ENCODE measurements at regions not wholly inside any gene's neighbourhood (a gene's known extent, or its start where the extent isn't known, plus 50 kb on each side); places are given as distances from the start of the nearest gene placed in this dataset.
"Not testable (repeated sequence)": the region's sequence is repeated elsewhere in the genome, so short reads cannot be mapped to it uniquely, and the experiment has no call there.

DNA sequence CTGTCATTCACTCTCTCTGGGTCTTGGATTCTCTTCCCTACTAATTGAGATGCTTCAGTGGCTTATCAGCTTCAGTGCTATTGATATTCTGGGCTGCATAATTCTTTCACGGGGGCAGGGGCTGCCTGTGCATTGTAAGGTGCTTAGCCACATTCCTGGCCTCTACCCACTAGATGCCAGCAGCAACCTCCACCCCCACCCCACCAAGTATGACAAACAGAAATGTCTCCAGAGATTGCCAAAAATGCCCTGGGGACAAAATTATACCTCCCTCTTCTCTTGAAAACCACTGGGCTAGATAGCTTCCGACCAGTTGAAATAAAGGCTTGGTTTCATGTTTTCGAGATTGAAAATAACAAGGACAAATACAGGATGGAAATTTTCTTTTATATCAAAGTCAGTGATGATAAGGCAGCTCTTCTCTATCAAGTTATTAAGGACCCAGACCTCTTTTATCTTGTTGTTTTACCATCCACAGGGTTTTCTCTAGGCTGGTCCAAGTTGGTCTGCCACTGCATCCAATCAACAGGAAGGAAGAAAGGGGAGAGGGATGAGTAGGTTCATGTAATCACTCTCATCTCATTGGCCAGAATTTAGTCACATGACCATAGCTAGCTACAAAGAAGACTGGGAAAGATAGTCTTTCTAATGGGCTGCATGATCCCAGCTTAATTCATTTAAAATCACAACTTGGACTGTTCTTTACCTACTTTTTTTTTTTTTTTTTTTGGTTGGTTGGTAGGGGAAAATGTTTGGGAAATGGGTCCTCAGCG lies 92.1 kb upstream of the RANBP3L start:
- Histone ChIP-seq H3K4me3 (no peak overlapping the region), H3K36me3 (no peaks in the 10 kb centered on the region), H3K27ac (no peak overlapping the region), H3K4me1 (no peaks in the 10 kb centered on the region), H3K9me3 (no peaks in the 10 kb centered on the region), H3K27me3 (no peaks in the 10 kb centered on the region)
- intact Hi-C loops (cut with DNase I), result loop anchor here in 1 of 2 donors (10.0 kb wide), 1 partner anchor 129 kb away; no protein-coding TSS in a partner anchor
- TF ChIP-seq CTCF (IDR thresholded peaks at IDR 0.05) (no peak), POLR2A (IDR thresholded peaks at IDR 0.05) (no peak)
- WGBS (ENCODE audit: insufficient coverage, low coverage, low lambda C conversion rate, missing lambda C conversion rate), result 87% methylated on average over 4 of the region's 4 CpGs
- DNase-seq, result no peak
- ATAC-seq, result no peak

- Histone ChIP-seq H3K27ac (no peak overlapping the region), H3K4me3 (no peak overlapping the region), H3K36me3 (no peaks in the 10 kb centered on the region), H3K9me3 (no peaks in the 10 kb centered on the region), H3K4me1 (no peaks in the 10 kb centered on the region), H3K27me3 (no peaks in the 10 kb centered on the region)
- DNase-seq (no peak), ATAC-seq (no peak)
- TF ChIP-seq CTCF (IDR thresholded peaks at IDR 0.05) (no peak), POLR2A (IDR thresholded peaks at IDR 0.05) (no peak)
- intact Hi-C loops (cut with DNase I), result loop anchor here in 1 of 2 donors (10.0 kb wide), 1 partner anchor 130 kb away; no protein-coding TSS in a partner anchor
- WGBS (ENCODE audit: insufficient coverage, low coverage, low lambda C conversion rate, missing lambda C conversion rate), result 90% methylated on average over 4 of the region's 4 CpGs
These were observed 93.6 kb upstream of the RANBP3L start for GRCh38 chr5:36395260-36395659.

- not testable (repeated sequence) for ATAC-seq, H3K9me3 ChIP-seq, H3K4me3 ChIP-seq, DNase-seq, H3K4me1 ChIP-seq, H3K36me3 ChIP-seq, H3K27me3 ChIP-seq, H3K27ac ChIP-seq
- intact Hi-C loops (cut with DNase I), result loop anchor here in 1 of 2 donors (10.0 kb wide), 1 partner anchor 131 kb away; no protein-coding TSS in a partner anchor
- 64% methylated on average over 10 of the region's 12 CpGs for WGBS (ENCODE audit: insufficient coverage, low coverage, low lambda C conversion rate, missing lambda C conversion rate)
These were observed 94.2 kb upstream of the RANBP3L start for GRCh38 chr5:36395947-36396346.

GRCh38 chr5:36396640-36397039 lies 94.9 kb upstream of the RANBP3L start:
- no peaks in the 10 kb centered on the region for H3K36me3 ChIP-seq
- H3K4me1 ChIP-seq, result no peaks in the 10 kb centered on the region
- intact Hi-C loops (cut with DNase I), result loop anchor here in 1 of 2 donors (10.0 kb wide), 1 partner anchor 132 kb away; no protein-coding TSS in a partner anchor
- no peaks in the 10 kb centered on the region for H3K27me3 ChIP-seq
- ATAC-seq (no peak), DNase-seq (no peak)
- H3K9me3 ChIP-seq, result no peaks in the 10 kb centered on the region
- H3K4me3 ChIP-seq, result no peak overlapping the region
- TF ChIP-seq CTCF (IDR thresholded peaks at IDR 0.05) (no peak), POLR2A (IDR thresholded peaks at IDR 0.05) (no peak)
- H3K27ac ChIP-seq, result no peak overlapping the region
- 66% methylated on average over 3 of the region's 3 CpGs for WGBS (ENCODE audit: insufficient coverage, low coverage, low lambda C conversion rate, missing lambda C conversion rate)

- no peaks in the 10 kb centered on the region for H3K27me3 ChIP-seq
- intact Hi-C loops (cut with DNase I), result loop anchor here in 1 of 2 donors (10.0 kb wide), 1 partner anchor 133 kb away; no protein-coding TSS in a partner anchor
- H3K36me3 ChIP-seq, result no peaks in the 10 kb centered on the region
- no peak for DNase-seq
- no peaks in the 10 kb centered on the region for H3K9me3 ChIP-seq
- 51% methylated on average over 3 of the region's 3 CpGs for WGBS (ENCODE audit: insufficient coverage, low coverage, low lambda C conversion rate, missing lambda C conversion rate)
- no peak overlapping the region for H3K4me3 ChIP-seq
- H3K27ac ChIP-seq, result no peak overlapping the region
- ATAC-seq, result peak; percentile 72 to 78 (median 76)
- peaks cover 0 to 5% (median 0%) of the 10 kb centered on the region in 4 donors for H3K4me1 ChIP-seq
- TF ChIP-seq POLR2A (IDR thresholded peaks at IDR 0.05), result no peak
- TF ChIP-seq CTCF (IDR thresholded peaks at IDR 0.05), result peak; percentile 45 to 65 (median 58)
These were observed 96.3 kb upstream of the RANBP3L start for GRCh38 chr5:36397901-36398536.
